ENCODE measurements at regions not wholly inside any gene's neighbourhood (a gene's known extent, or its start where the extent isn't known, plus 50 kb on each side); places are given as distances from the start of the nearest gene placed in this dataset.

GRCh38 chr10:50951365-50951764, 65.9 kb upstream of the A1CF start:
- TF ChIP-seq CTCF (IDR thresholded peaks at IDR 0.05) (no peak), POLR2A (IDR thresholded peaks at IDR 0.05) (no peak)

Measured in adrenal gland (tissue), 5 donors.